Spleen (tissue), 11 donors: ENCODE measurements at regions not wholly inside any gene's neighbourhood (a gene's known extent, or its start where the extent isn't known, plus 50 kb on each side); places are given as distances from the start of the nearest gene placed in this dataset.

Experiments
- DNase-seq: peaks from one replicate; pipeline ENCODE4 v3.0.0-alpha.2; 2020
- H3K27ac ChIP-seq, 8 donors: fragments of 200-600 bp; sonication (generic) in 7 of 8; 1 replicate in 4 of 8; 2 replicates in 4 of 8; pipeline versions ENCODE4 v1.5.0 to v1.8.0; 2016 to 2021; ENCODE audit warnings: inconsistent platforms in 4 of 8, mild to moderate bottlenecking in 4 of 8, moderate library complexity in 1 of 8
- H3K27me3 ChIP-seq, 7 donors: fragments of 200-600 bp; sonication (generic) in 6 of 7; replicated peaks in 1 of 7; 1 replicate in 4 of 7; 2 replicates in 3 of 7; pipeline versions ENCODE4 v1.5.0 to v1.8.0; 2016 to 2021; ENCODE audit warnings: inconsistent platforms in 3 of 7, mild to moderate bottlenecking in 1 of 7
- H3K36me3 ChIP-seq, 6 donors: fragments of 200-600 bp; sonication (generic) in 5 of 6; 1 replicate in 4 of 6; 2 replicates in 2 of 6; pipeline versions ENCODE4 v1.5.0 to v1.8.0; 2016 to 2021; ENCODE audit warnings: inconsistent platforms in 2 of 6
- H3K4me1 ChIP-seq, 6 donors: fragments of 200-600 bp; sonication (generic) in 5 of 6; 1 replicate in 3 of 6; 2 replicates in 3 of 6; pipeline versions ENCODE4 v1.5.0 to v1.8.0; 2016 to 2021; ENCODE audit warnings: inconsistent platforms in 3 of 6
- H3K4me3 ChIP-seq, 8 donors: fragments of 200-600 bp; sonication (generic) in 7 of 8; 1 replicate in 4 of 8; 2 replicates in 4 of 8; pipeline versions ENCODE4 v1.5.0 to v1.8.0; 2016 to 2021; ENCODE audit warnings: inconsistent platforms in 4 of 8, mild to moderate bottlenecking in 4 of 8, moderate library complexity in 2 of 8
- H3K9me3 ChIP-seq, 8 donors: fragments of 200-600 bp; sonication (generic) in 7 of 8; 1 replicate in 4 of 8; 2 replicates in 4 of 8; pipeline versions ENCODE4 v1.5.0 to v1.8.0; 2016 to 2021; ENCODE audit warnings: inconsistent platforms in 4 of 8
- CTCF ChIP-seq, 11 experiments: fragments of 200-600 bp in 7 of 11; fragments of 450-650 bp in 4 of 11; sonication (generic) in 4 of 11; IDR thresholded peaks in 8 of 11; conservative IDR thresholded peaks in 3 of 11; 1 replicate in 7 of 11; 2 replicates in 4 of 11; pipeline versions ENCODE4 v1.4.0 to v1.8.0; 2016 to 2021; ENCODE audit warnings: antibody characterized with exemption in 11 of 11, inconsistent platforms in 4 of 11, mild to moderate bottlenecking in 1 of 11
- POLR2A ChIP-seq, 3 donors: fragments of 450-650 bp; IDR thresholded peaks; one replicate each; pipeline ENCODE4 v1.5.1; 2017; ENCODE audit warnings: antibody characterized with exemption in 3 of 3, mild to moderate bottlenecking in 1 of 3
- POLR2AphosphoS5 ChIP-seq, 3 donors: sonication (generic); formaldehyde crosslinking; IDR thresholded peaks; one replicate each; pipeline ENCODE4 v1.5.1; 2017; ENCODE audit warnings: antibody characterized with exemption in 3 of 3
- WGBS, 5 donors: extraction: QIAGEN DNeasy Blood & Tissue Kit in 3 of 5; methylation state at CpG; one replicate each; pipeline versions ENCODE4 v1.1.5 to v1.1.7; 2013 to 2018; 5-methylcytosine and 5-hydroxymethylcytosine counted together
- intact Hi-C: fragments of 100-400 bp; cut with DNase I; formaldehyde crosslinking; loops from one replicate; pipeline ENCODE4 v1.15.0; 2023; ENCODE audit warnings: low total_unique reads
- donor health status: healthy with polysubstance abuse.
- donor health status: DM: no; HTN: no; CAD: no; lungs with moderate emphysema.
- donor health status: DM: no; HTN: no; CAD: no.
- donor health status: Bipolar disorder and iron deficiency.
- donor health status: healthy.
- donor health status: DM: no; HTN: no; CAD: no.
- donor health status: DM: yes; HTN: yes; CAD: no.

GRCh38 chr3:178930116-178930515, 141.5 kb downstream of the ZMAT3 start:
- WGBS, 5 donors = 41 to 64% (median 55%) methylated on average over 2 of the region's 2 CpGs
- no peaks in the 10 kb centered on the region for H3K27me3 ChIP-seq
- no peaks in the 10 kb centered on the region for H3K4me1 ChIP-seq
- no peak overlapping the region for H3K4me3 ChIP-seq
- TF ChIP-seq POLR2A (IDR thresholded peaks at IDR 0.05) (no peak), CTCF (IDR thresholded peaks at IDR 0.05 in 8 of 11, conservative IDR thresholded peaks at IDR 0.05 in 3 of 11) (no peak), POLR2AphosphoS5 (IDR thresholded peaks at IDR 0.05) (no peak)
- no peaks in the 10 kb centered on the region for H3K36me3 ChIP-seq
- H3K27ac ChIP-seq = no peak overlapping the region
- H3K9me3 ChIP-seq = peaks cover 4 to 95% (median 75%) of the 10 kb centered on the region in 8 donors
- intact Hi-C loops = no loop called here
- no peak for DNase-seq

GRCh38 chr3:178916223-178916622, 155.4 kb downstream of the ZMAT3 start:
- Histone ChIP-seq H3K27me3 (no peaks in the 10 kb centered on the region), H3K27ac (no peak overlapping the region)

GRCh38 chr3:178915365-178915764, 156.2 kb downstream of the ZMAT3 start:
- Histone ChIP-seq H3K9me3 (peaks cover 0 to 58% (median 39%) of the 10 kb centered on the region in 8 donors), H3K27ac (no peak overlapping the region), H3K4me1 (no peaks in the 10 kb centered on the region), H3K4me3 (no peak overlapping the region), H3K27me3 (no peaks in the 10 kb centered on the region), H3K36me3 (no peaks in the 10 kb centered on the region)
- intact Hi-C loops = no loop called here
- TF ChIP-seq CTCF (IDR thresholded peaks at IDR 0.05 in 8 of 11, conservative IDR thresholded peaks at IDR 0.05 in 3 of 11) = no peak
- TF ChIP-seq POLR2AphosphoS5 (IDR thresholded peaks at IDR 0.05) = no peak
- no peak for TF ChIP-seq POLR2A (IDR thresholded peaks at IDR 0.05)
- WGBS, 5 donors = 91 to 99% (median 95%) methylated on average over 2 of the region's 2 CpGs
- no peak for DNase-seq

More at GRCh38 chr3:178916223-178916622, 155.4 kb downstream of the ZMAT3 start:
- no peaks in the 10 kb centered on the region for H3K4me1 ChIP-seq
- TF ChIP-seq CTCF (IDR thresholded peaks at IDR 0.05 in 8 of 11, conservative IDR thresholded peaks at IDR 0.05 in 3 of 11) = no peak
- no peak for TF ChIP-seq POLR2AphosphoS5 (IDR thresholded peaks at IDR 0.05)
- no peak for TF ChIP-seq POLR2A (IDR thresholded peaks at IDR 0.05)
- peaks cover 0 to 58% (median 39%) of the 10 kb centered on the region in 8 donors for H3K9me3 ChIP-seq
- H3K4me3 ChIP-seq = no peak overlapping the region
- intact Hi-C loops = no loop called here
- H3K36me3 ChIP-seq = no peaks in the 10 kb centered on the region
- no peak for DNase-seq

GRCh38 chr3:178907081-178907480, 164.5 kb downstream of the ZMAT3 start:
- H3K4me3 ChIP-seq = no peak overlapping the region
- DNase-seq = no peak
- WGBS, 5 donors = 69 to 83% (median 69%) methylated on average over 1 of the region's 1 CpG

More at GRCh38 chr3:178907081-178907480, 164.5 kb downstream of the ZMAT3 start:
- no peak for TF ChIP-seq POLR2AphosphoS5 (IDR thresholded peaks at IDR 0.05)
- no peak for TF ChIP-seq POLR2A (IDR thresholded peaks at IDR 0.05)
- TF ChIP-seq CTCF (IDR thresholded peaks at IDR 0.05 in 8 of 11, conservative IDR thresholded peaks at IDR 0.05 in 3 of 11) = no peak
- Histone ChIP-seq H3K27me3 (no peaks in the 10 kb centered on the region), H3K36me3 (no peaks in the 10 kb centered on the region), H3K4me1 (no peaks in the 10 kb centered on the region), H3K9me3 (peaks cover 0 to 4% (median 0%) of the 10 kb centered on the region in 8 donors), H3K27ac (no peak overlapping the region)
- intact Hi-C loops = no loop called here
